ENCODE measurements at regions not wholly inside any gene's neighbourhood (a gene's known extent, or its start where the extent isn't known, plus 50 kb on each side); places are given as distances from the start of the nearest gene placed in this dataset.

GRCh38 chr12:89192429-89192828 lies 159.9 kb downstream of the DUSP6 start:
- TF ChIP-seq YY1 (IDR thresholded peaks at IDR 0.05; ENCODE audit: insufficient read depth, insufficient read length) (no peak), ZNF274 (IDR thresholded peaks at IDR 0.05; ENCODE audit: low read depth, low read length) (no peak)
